IPS-NIHi11 (cell line): ENCODE measurements at regions not wholly inside any gene's neighbourhood (a gene's known extent, or its start where the extent isn't known, plus 50 kb on each side); places are given as distances from the start of the nearest gene placed in this dataset.

Source experiments
- DNase-seq: peaks from one replicate; pipeline ENCODE4 v3.0.0; 2012; ENCODE audit warnings: mixed read lengths, low spot score

DNA sequence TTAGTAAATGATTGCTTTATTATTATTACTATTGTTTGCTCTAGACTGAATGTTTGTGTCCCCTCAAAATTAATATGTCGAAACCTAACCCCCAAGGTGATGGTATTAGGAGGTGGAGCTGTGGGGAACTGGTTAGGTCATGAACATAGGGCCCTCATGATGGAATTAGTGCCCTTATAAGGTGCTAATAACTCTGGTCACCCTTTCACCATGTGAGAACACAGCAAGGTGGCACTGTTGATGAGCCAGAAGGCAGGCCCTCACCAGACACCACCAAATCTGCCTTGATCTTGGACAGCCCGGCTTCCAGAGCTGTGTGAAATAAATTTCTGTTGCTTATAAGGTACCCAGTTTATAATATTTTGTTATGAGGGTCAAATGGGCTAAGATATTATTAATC, 95.8 kb downstream of the BDNF start:
- DNase-seq = no peak

DNA sequence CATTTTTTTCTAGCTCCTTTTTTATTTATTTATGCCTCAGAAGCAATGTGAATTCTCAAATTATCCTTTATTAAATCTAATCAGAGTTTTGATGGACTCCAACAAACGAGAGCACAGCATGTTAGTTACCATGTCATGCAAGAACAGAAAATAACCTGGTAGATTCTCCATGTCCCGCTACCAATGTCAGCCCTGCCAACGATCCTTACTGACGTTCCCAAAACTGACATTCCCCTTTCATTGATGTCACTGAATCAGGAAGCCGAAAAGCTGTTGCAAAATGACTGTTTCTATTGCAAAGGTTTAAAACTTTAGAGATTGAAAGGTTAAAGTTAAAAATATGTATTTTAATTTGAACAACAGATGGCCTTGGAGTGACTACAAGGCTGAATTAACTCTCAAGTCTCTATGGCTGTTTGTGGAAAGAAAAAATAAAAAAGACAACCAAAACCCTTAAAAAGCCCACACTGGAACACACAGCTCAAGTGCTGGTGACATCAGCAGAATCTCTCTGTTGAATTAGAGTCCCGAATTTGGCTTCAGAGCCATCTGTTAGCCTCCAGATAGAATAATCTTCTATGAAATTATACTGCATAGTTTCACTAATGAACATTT, 96.8 kb downstream of the BDNF start:
- DNase-seq = no peak

DNA sequence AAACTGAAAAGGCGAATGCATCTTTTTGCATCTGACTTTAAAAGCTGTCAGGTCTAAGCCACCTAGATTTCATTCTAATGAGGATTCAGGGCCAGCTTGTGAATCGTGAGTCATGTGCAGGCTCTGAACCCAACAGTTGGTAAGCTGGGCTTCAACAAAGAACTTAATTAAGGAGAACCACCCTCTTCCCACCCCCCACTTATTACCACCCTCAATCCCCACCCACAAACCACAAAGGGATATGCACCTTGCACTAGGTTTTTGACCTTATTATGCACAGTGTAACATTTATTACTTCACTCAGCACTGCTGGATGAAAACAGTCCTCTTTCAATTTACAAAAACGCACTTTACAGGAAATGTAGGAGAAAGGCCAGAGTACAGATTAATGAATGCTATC, 94.1 kb upstream of the LIN7C start:
- no peak for DNase-seq

DNA sequence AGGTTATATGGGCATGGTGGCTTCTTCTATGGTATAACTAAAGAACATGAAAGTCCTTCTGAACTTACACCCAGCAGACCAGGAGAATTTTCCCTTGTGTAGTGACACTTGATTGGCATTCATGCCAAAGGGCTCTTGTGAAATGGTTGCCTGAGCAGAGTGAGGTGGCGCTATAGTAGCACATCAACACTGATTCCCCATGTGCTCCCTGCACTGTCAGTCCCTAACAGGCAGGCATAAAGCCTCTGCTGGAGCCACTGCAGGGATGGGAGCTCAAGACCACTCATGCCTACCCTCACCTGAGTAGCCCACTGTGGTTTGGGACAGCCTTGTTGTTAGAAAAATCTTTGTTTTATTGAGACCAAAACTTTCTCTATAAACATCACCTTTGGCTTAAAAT, 92.6 kb upstream of the LIN7C start:
- DNase-seq = peak; percentile 44

DNA sequence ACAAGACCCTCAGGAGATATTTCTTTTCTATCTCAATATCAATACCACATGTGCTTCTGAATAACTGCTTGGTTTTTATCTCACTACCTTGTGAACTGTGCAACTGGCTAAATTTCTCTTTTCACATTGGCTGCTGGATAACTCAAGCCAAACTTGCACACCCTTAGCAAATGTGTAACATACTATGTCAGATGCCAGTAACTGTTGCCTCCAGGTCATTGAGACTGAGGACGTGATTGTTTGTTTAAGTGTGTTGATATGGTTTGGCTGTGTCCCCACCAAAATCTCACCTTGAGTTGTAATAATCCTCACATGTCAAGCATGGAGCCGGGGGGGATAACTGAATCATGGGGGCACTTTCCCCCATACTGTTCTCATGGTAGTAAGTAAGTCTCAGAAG, 90.2 kb upstream of the LIN7C start:
- no peak for DNase-seq

DNA sequence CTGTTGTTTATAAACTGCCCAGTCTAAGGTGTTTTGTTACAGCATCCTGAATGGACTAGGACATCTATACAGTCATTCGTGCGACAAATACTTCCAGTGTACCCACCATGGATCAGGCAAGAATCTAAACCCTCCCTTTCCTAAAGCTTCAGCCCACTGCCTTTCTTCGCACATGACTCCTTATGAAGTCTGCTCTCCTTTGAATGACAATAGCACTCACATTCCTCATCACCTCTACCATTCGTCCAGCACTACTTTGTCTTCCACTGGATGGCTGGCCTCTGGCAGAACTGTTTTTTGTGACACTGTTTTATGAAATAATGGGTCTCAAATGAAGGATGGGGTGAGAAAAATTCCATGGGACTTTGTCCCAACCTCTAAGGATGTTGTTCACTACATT, 89.8 kb upstream of the LIN7C start:
- DNase-seq = peak; percentile 23

DNA sequence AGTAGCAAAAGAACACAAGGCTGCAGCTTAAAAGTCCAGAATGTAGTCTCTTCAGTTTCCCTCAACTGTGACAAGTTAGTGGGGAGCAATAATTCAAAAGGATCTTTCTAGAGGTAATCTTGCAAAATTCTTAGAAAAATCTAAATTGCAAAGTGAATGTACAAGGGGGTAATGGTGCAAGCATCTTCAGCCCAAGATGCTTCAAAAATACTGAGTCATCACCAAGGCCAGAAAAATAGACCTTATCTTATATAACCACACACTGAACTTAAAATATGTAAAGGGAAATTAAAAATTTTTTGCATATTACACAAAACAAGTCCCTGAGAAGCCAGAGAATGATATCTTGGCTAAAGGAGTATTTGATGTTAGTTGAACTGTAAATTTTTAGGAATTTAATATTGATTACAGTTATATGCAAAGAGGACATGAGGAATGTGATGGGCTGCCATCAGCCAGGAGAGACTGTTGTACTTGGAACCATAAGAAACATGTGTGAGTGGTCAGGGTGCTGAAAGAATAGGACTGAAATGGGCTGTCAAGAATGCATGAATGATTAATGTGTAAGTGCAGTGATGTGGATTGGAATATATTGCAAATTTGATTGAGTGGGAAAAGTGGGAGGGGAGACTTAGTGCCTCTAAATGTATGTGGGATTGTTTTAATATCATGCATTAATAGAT, 85.7 kb upstream of the LIN7C start:
- DNase-seq = no peak

DNA sequence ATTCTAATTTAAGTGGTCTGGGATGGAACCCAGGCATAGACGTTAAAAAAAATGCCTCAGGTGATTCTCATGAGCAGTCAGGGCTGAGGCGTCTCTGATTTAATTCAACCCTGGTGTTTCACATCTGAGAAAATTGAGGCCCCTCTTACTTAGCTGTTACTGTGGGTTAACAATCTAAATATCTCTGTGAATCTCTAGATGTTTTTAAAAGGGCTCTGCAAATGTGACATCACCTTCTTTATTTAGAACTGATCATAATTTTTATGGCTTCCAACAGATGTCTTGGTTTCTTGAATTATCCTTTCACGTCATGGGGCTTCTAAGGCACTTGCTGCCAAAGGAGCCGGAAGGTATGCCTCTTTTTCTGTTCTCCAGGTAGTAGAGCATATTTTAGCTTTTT, 76.1 kb upstream of the LIN7C start:
- no peak for DNase-seq

DNA sequence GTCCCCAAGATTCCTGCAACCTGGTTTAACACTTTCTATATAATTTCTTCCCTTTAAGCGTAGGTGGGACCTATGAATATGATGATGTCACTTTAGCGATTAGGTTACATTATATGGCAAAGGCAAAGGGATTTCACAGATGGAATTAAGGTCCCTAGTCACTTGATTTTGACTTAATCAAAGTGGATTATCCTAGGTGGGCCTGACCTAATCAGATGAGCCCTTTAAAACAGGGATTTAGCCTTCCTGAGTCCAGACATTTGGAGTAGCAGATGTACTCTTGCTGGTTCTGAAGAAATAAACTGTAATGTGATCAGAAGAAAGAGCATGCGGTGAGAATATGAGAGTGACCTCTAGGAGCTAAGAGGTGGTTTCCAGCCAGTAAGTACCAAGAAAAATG, 67.8 kb upstream of the LIN7C start:
- DNase-seq = no peak

DNA sequence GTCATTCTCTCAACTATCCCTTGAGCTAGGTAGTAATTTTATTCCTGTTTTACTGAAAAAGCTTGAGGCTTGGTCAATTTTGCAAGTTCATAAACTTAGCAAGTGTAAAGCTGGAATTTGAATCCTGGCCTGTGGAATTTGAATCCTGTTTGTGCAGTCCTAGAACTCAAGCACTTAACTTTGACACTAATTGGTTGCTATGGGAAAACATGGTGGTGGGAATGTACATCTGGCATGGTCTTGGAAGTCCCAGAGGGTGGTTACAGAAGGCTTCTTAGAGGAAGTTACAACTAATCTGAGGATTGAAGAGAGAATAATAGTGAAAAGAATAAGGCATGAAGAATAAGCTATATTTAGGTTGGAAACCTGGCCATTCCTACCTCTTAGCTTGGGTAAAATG, 66.5 kb upstream of the LIN7C start:
- DNase-seq = no peak

DNA sequence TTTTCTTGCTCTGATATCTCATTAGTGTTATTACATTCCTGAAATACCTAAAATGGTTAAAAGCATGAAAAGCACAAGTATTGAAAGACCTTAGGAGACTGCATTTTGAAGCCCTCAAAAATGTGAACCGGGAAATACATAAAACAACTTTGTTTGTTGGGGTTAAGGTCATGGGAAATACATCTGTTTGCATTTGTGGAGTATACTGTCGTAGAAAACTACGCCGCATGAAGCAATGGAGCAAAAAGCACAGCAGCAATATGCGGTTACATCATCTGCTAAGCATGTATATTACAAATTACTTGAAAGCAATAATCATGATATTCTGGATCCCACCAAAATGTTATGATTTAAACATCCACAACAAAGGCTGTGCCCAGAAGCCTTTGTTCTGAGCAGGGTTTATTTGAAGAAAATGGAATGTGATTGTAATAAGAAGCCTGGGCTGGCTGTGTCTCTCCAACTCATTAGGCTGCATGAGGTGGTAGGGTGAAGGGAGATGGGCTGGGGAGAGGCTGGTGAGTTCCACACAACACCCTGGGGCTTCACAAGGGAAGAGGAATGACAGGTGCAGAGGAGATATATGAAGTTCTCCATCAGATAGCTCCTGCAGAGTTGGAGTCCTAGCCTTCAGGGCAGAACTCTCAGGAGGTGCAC, 64.7 kb upstream of the LIN7C start:
- no peak for DNase-seq

DNA sequence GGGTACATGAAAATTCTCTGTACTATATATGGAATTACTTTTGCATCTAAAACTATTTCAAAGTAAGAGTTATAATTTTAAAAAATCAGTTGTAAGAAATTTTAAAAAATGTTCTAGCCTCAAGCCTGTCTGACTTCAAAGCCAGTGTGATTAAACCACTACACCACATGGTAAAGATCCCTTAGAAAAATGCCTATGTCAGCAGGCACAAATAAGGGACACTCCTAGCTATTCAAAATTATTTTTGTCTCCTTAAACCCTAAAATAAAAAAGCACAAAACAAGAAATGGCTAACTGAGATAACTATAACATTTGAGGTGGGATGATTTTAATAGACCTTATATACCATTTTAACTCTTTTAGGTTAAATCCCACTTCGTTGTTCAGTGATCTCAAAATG, 64.0 kb upstream of the LIN7C start:
- DNase-seq = no peak

DNA sequence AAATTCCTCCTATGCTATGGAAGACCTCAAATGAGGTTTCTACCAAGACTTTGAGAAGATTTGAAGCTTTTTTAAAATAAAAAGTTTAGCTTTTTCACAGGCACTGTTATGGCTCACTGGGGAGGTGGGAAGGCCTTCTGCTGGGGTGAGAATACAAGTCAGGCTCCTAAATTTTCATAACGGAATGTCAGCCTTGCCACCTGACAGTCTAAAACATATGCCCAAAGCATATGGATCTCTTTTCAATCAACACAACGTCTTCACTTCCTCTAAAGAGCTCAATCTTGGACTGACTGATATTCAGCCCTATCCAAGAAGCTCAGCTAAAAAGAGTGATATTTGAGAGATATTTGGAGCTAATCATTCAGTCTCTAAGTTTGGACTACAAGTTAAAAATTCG, 57.1 kb upstream of the LIN7C start:
- DNase-seq = no peak

DNA sequence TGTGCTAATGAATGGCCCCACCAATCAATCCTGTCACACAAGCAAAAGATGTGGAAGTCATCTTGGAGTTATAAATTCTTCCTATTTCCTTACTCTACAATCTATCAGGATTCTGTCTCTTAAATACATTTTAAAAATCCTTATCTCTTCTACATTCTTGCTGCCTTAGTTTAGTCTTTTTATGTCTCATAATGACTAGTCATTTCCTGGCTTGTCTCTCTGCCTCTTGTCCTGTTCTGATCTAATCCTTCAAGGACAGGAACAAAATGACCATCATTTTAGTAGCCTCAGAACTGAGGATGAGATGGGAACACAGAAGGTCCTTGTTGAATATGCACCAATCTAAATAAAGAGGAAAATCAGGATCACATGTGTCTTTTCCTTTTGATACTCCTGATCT, 56.6 kb upstream of the LIN7C start:
- DNase-seq = no peak

DNA sequence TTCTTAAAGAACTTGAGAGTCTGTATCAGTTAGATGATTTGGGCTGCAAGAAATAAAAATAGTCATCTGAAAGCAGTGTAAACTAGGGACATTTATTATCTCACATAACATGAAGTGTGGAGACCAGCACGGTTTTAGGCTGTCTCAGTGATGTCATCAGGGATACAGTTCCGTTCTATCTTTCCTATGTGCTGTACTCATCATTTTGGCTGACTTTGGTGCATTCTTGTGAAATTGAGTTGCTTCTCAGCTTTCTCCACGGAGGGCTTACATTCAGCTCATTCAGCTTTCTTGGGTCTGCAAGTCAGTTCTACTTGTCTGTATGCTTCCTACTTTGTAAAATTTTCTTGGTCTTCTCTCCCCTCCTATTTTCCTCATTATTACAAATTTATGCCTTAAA, 51.8 kb upstream of the LIN7C start:
- no peak for DNase-seq

DNA sequence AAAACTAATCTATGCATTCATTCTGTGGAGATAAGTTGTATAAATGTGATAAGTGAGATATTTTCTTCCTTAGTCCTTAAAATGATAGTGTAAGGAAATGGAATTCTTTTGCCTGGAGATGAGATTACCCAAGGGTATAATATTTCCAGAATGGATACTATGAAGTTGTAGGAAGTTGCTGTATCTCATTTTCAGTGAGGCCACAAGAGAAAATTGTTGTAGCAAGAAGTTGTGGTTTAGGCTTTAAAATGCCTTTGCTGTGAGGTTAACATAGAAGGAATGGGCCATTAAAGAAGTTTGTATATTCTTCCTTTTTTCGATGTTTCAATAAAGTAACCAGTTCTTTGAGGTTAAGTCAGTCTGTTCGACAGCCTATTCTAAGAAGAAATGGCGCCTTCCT, 50.7 kb upstream of the LIN7C start:
- DNase-seq = no peak
